ENCODE measurements at regions not wholly inside any gene's neighbourhood (a gene's known extent, or its start where the extent isn't known, plus 50 kb on each side); places are given as distances from the start of the nearest gene placed in this dataset.

DNA sequence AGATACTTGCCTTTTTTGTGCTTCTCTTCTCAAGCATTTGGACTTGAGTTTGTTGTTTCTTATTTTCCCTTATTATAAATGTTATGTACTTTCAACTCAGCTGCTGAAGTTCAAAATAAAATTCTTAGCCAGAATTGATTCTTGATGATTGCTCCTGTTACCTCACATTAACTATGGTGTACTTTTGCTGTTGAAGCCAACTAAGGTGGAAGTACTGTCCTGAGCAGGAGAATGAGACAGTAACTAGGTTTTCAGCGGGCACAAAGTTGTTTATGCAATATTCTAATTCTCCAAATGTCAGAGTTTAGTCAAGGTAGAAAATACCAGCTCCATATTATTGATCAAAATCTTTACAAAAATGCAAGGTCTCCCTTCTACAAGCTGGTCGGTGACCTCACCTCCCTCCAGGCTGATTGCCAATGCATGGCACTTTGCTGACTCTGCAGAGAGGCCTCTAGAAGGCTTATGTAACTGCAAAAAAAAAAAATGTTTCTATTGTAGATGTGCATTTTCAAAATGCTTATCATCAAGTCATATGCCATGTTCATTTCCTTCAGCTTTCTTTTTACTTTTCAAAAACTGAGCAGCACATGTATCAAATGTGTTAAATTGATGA is 1783.5 kb upstream of the WWC1 start:
- no peak for ATAC-seq
- TF ChIP-seq ESRRG (CRISPR knock-in tag; IDR thresholded peaks at IDR 0.05): no peak
- TF ChIP-seq, protein P1, sequence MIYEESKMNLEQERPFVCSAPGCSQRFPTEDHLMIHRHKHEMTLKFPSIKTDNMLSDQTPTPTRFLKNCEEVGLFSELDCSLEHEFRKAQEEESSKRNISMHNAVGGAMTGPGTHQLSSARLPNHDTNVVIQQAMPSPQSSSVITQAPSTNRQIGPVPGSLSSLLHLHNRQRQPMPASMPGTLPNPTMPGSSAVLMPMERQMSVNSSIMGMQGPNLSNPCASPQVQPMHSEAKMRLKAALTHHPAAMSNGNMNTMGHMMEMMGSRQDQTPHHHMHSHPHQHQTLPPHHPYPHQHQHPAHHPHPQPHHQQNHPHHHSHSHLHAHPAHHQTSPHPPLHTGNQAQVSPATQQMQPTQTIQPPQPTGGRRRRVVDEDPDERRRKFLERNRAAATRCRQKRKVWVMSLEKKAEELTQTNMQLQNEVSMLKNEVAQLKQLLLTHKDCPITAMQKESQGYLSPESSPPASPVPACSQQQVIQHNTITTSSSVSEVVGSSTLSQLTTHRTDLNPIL (CRISPR knock-in tag; IDR thresholded peaks at IDR 0.05; ENCODE audit: low read depth): no peak
- no peak for TF ChIP-seq TOX (CRISPR knock-in tag; IDR thresholded peaks at IDR 0.05; ENCODE audit: borderline replicate concordance)
- TF ChIP-seq ARNTL (CRISPR knock-in tag; IDR thresholded peaks at IDR 0.05; ENCODE audit: borderline replicate concordance, low read depth): no peak
- TF ChIP-seq ZC3H10 (CRISPR knock-in tag; IDR thresholded peaks at IDR 0.05): no peak
- TF ChIP-seq, protein P2, sequence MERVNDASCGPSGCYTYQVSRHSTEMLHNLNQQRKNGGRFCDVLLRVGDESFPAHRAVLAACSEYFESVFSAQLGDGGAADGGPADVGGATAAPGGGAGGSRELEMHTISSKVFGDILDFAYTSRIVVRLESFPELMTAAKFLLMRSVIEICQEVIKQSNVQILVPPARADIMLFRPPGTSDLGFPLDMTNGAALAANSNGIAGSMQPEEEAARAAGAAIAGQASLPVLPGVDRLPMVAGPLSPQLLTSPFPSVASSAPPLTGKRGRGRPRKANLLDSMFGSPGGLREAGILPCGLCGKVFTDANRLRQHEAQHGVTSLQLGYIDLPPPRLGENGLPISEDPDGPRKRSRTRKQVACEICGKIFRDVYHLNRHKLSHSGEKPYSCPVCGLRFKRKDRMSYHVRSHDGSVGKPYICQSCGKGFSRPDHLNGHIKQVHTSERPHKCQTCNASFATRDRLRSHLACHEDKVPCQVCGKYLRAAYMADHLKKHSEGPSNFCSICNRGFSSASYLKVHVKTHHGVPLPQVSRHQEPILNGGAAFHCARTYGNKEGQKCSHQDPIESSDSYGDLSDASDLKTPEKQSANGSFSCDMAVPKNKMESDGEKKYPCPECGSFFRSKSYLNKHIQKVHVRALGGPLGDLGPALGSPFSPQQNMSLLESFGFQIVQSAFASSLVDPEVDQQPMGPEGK (CRISPR knock-in tag; IDR thresholded peaks at IDR 0.05; ENCODE audit: borderline replicate concordance): no peak
- no peak for TF ChIP-seq ZNF70 (CRISPR knock-in tag; IDR thresholded peaks at IDR 0.05)
- TF ChIP-seq ZNF8 (CRISPR knock-in tag; IDR thresholded peaks at IDR 0.05): no peak
- TF ChIP-seq PPARA (CRISPR knock-in tag; IDR thresholded peaks at IDR 0.05; ENCODE audit: borderline replicate concordance): no peak
- TF ChIP-seq, protein P3, sequence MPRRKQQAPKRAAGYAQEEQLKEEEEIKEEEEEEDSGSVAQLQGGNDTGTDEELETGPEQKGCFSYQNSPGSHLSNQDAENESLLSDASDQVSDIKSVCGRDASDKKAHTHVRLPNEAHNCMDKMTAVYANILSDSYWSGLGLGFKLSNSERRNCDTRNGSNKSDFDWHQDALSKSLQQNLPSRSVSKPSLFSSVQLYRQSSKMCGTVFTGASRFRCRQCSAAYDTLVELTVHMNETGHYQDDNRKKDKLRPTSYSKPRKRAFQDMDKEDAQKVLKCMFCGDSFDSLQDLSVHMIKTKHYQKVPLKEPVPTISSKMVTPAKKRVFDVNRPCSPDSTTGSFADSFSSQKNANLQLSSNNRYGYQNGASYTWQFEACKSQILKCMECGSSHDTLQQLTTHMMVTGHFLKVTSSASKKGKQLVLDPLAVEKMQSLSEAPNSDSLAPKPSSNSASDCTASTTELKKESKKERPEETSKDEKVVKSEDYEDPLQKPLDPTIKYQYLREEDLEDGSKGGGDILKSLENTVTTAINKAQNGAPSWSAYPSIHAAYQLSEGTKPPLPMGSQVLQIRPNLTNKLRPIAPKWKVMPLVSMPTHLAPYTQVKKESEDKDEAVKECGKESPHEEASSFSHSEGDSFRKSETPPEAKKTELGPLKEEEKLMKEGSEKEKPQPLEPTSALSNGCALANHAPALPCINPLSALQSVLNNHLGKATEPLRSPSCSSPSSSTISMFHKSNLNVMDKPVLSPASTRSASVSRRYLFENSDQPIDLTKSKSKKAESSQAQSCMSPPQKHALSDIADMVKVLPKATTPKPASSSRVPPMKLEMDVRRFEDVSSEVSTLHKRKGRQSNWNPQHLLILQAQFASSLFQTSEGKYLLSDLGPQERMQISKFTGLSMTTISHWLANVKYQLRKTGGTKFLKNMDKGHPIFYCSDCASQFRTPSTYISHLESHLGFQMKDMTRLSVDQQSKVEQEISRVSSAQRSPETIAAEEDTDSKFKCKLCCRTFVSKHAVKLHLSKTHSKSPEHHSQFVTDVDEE (CRISPR knock-in tag; IDR thresholded peaks at IDR 0.05): no peak
- TF ChIP-seq CSDC2 (CRISPR knock-in tag; IDR thresholded peaks at IDR 0.05): no peak

DNA sequence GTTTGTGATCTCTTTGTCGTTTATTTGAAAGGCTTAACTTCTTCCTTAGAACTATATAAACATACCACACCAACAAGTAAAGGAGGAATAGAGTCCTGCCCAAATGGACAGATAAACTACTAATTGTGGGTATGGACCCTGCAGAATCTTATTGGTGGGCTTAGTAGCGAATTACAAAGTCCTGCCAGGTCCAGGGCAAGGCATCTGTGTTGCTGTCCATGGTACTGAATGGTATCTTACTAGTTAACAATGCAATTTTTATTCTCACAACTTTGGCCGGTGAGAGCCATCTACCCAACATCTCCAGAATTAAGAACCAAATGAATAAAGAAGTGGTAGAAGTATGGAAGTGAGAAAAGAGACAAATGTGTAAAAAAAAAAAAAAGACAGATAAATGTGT is 1782.4 kb upstream of the WWC1 start:
- no peak for ATAC-seq
- TF ChIP-seq ZFP3 (CRISPR knock-in tag; IDR thresholded peaks at IDR 0.05): no peak
- no peak for TF ChIP-seq ZC3H10 (CRISPR knock-in tag; IDR thresholded peaks at IDR 0.05)
- no peak for TF ChIP-seq GLIS3 (CRISPR knock-in tag; IDR thresholded peaks at IDR 0.05)
- no peak for TF ChIP-seq ZFP30 (CRISPR knock-in tag; IDR thresholded peaks at IDR 0.05)
- TF ChIP-seq, protein P4, sequence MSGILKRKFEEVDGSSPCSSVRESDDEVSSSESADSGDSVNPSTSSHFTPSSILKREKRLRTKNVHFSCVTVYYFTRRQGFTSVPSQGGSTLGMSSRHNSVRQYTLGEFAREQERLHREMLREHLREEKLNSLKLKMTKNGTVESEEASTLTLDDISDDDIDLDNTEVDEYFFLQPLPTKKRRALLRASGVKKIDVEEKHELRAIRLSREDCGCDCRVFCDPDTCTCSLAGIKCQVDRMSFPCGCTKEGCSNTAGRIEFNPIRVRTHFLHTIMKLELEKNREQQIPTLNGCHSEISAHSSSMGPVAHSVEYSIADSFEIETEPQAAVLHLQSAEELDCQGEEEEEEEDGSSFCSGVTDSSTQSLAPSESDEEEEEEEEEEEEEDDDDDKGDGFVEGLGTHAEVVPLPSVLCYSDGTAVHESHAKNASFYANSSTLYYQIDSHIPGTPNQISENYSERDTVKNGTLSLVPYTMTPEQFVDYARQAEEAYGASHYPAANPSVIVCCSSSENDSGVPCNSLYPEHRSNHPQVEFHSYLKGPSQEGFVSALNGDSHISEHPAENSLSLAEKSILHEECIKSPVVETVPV (CRISPR knock-in tag; IDR thresholded peaks at IDR 0.05): no peak
- no peak for TF ChIP-seq ZNF565 (CRISPR knock-in tag; conservative IDR thresholded peaks at IDR 0.05; ENCODE audit: low read depth)
- TF ChIP-seq, protein P3 (CRISPR knock-in tag; IDR thresholded peaks at IDR 0.05): no peak
- TF ChIP-seq ARNTL (CRISPR knock-in tag; IDR thresholded peaks at IDR 0.05; ENCODE audit: borderline replicate concordance, low read depth): no peak
- TF ChIP-seq SNAI2 (CRISPR knock-in tag; IDR thresholded peaks at IDR 0.05): no peak
- no peak for TF ChIP-seq CSDC2 (CRISPR knock-in tag; IDR thresholded peaks at IDR 0.05)
- no peak for TF ChIP-seq PPARA (CRISPR knock-in tag; IDR thresholded peaks at IDR 0.05; ENCODE audit: borderline replicate concordance)
- TF ChIP-seq, protein P1 (CRISPR knock-in tag; IDR thresholded peaks at IDR 0.05; ENCODE audit: low read depth): no peak
- no peak for TF ChIP-seq TCF4 (CRISPR knock-in tag; IDR thresholded peaks at IDR 0.05; ENCODE audit: borderline replicate concordance)
- TF ChIP-seq, protein P2 (CRISPR knock-in tag; IDR thresholded peaks at IDR 0.05; ENCODE audit: borderline replicate concordance): no peak

Data from SK-N-SH treated with all-trans-retinoic acid at 6 μM for 48 hours (cell line).